ENCODE measurements at regions not wholly inside any gene's neighbourhood (a gene's known extent, or its start where the extent isn't known, plus 50 kb on each side); places are given as distances from the start of the nearest gene placed in this dataset.
"Not testable (repeated sequence)": the region's sequence is repeated elsewhere in the genome, so short reads cannot be mapped to it uniquely, and the experiment has no call there.

DNA sequence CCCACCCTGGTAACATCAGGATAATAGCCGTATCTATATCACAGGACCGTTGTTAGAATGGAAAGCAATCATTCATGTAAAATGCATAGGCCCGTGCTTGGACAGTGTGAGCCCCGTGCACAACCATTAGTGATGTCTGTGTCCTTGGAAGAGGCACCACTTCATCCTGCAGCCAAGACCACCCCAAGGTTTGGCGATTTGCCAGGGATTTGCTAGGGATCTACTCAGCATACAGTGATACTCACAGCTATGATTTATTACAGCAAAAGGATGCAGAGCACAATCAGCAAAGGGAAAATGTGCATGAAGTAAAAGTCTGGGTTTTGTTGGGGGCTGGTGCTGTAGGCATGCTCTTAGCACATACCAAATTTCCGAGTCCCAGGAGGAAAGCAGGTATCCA, 115.9 kb upstream of the PHACTR3 start:
- not testable (repeated sequence) for TF ChIP-seq YY1 (IDR thresholded peaks at IDR 0.05; ENCODE audit: insufficient read depth, insufficient read length); SUZ12 (IDR thresholded peaks at IDR 0.05; ENCODE audit: extremely low read depth, insufficient read depth, insufficient read length)
